Mammary epithelial cell (primary cell): ENCODE measurements at regions not wholly inside any gene's neighbourhood (a gene's known extent, or its start where the extent isn't known, plus 50 kb on each side); places are given as distances from the start of the nearest gene placed in this dataset.

Source experiments
- EZH2 ChIP-seq: IDR thresholded peaks from 2 replicates; pipeline ENCODE4 v1.6.1; 2012; ENCODE audit warnings: low read length, inconsistent platforms, borderline replicate concordance
- TF ChIP-seq, protein P1 (sequence below), 2 donors: IDR thresholded peaks in 1 of 2; conservative IDR thresholded peaks in 1 of 2; 2 replicates each; pipeline ENCODE4 v1.5.1; 2011 to 2012; ENCODE audit warnings: inconsistent platforms in 2 of 2, low read length in 2 of 2, mild to moderate bottlenecking in 2 of 2, control low read depth in 1 of 2, low read depth in 1 of 2; ENCODE audit not compliant: insufficient read depth in 1 of 2; ENCODE audit errors: extremely low read depth in 1 of 2

DNA sequence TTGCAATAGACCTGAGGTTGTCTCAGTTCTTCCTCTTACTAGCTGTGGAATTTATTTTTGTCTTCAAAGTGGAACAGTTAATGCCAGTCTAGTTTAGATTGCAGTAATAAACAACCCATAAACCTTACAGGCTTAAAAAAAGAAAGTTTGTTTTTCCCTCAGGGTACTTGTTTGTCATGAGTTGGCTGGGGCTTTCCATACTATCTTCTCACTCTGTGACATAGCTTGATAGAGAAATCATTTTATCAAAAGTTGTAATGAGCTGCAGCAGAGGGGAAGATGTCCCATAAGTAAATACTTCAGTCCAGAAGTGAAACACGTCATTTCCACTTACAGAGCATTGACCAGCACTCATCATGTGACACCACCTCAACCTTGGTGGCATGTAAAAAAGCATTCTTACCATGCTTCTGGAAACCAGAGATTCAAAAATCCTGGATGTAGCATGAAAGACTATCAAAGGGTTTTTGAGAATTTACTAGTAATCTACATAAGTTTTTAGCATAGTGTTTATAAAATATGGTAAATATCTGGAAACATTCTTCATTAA lies 62.8 kb upstream of the COL11A1 start:
- no peak for TF ChIP-seq EZH2
- TF ChIP-seq, protein P1, sequence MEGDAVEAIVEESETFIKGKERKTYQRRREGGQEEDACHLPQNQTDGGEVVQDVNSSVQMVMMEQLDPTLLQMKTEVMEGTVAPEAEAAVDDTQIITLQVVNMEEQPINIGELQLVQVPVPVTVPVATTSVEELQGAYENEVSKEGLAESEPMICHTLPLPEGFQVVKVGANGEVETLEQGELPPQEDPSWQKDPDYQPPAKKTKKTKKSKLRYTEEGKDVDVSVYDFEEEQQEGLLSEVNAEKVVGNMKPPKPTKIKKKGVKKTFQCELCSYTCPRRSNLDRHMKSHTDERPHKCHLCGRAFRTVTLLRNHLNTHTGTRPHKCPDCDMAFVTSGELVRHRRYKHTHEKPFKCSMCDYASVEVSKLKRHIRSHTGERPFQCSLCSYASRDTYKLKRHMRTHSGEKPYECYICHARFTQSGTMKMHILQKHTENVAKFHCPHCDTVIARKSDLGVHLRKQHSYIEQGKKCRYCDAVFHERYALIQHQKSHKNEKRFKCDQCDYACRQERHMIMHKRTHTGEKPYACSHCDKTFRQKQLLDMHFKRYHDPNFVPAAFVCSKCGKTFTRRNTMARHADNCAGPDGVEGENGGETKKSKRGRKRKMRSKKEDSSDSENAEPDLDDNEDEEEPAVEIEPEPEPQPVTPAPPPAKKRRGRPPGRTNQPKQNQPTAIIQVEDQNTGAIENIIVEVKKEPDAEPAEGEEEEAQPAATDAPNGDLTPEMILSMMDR (conservative IDR thresholded peaks at IDR 0.05 in 1 of 2, IDR thresholded peaks at IDR 0.05 in 1 of 2; ENCODE audit: extremely low read depth in 1 of 2, insufficient read depth in 1 of 2, low read depth in 1 of 2, low read length in 2 of 2), result no peak
